B cell (primary cell): ENCODE measurements at regions not wholly inside any gene's neighbourhood (a gene's known extent, or its start where the extent isn't known, plus 50 kb on each side); places are given as distances from the start of the nearest gene placed in this dataset.

ENCODE experiments used
- EZH2 ChIP-seq: IDR thresholded peaks from 2 replicates; pipeline ENCODE4 v1.6.1; 2012; ENCODE audit warnings: borderline replicate concordance, low read depth, mild to moderate bottlenecking, moderate library complexity, low read length; ENCODE audit not compliant: insufficient read depth, poor library complexity, severe bottlenecking
- TF ChIP-seq, protein P1 (sequence below): fragments of 200-600 bp; IDR thresholded peaks from one replicate; pipeline ENCODE4 v1.8.0; 2022; ENCODE audit warnings: antibody characterized with exemption, mild to moderate bottlenecking

DNA sequence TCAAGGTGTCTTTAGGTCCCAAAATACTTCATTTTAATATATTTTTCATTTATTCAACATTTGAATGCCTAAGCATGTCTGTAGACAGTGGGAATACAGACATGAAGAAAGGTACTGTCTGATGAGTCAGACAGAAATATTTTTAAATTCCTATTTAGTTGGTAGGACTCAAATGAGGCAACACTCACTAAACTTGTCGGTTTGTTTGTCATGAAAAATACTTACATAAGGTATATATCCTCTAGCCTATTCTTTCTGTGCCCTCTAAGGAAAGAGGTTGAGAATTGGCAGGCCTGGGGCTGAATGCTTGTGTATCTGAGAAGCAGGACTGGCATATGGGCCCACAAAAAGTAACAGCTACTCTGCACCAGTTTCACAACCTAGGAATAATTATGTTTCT, 423.6 kb upstream of the MDFIC2 start:
- TF ChIP-seq, protein P1, sequence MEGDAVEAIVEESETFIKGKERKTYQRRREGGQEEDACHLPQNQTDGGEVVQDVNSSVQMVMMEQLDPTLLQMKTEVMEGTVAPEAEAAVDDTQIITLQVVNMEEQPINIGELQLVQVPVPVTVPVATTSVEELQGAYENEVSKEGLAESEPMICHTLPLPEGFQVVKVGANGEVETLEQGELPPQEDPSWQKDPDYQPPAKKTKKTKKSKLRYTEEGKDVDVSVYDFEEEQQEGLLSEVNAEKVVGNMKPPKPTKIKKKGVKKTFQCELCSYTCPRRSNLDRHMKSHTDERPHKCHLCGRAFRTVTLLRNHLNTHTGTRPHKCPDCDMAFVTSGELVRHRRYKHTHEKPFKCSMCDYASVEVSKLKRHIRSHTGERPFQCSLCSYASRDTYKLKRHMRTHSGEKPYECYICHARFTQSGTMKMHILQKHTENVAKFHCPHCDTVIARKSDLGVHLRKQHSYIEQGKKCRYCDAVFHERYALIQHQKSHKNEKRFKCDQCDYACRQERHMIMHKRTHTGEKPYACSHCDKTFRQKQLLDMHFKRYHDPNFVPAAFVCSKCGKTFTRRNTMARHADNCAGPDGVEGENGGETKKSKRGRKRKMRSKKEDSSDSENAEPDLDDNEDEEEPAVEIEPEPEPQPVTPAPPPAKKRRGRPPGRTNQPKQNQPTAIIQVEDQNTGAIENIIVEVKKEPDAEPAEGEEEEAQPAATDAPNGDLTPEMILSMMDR: no peak
- no peak for TF ChIP-seq EZH2
